GM21737 (cell line): ENCODE measurements at regions not wholly inside any gene's neighbourhood (a gene's known extent, or its start where the extent isn't known, plus 50 kb on each side); places are given as distances from the start of the nearest gene placed in this dataset.

Source experiments
- ATAC-seq: cut with Tn5 transposase; IDR thresholded peaks from one replicate; pipeline ENCODE4 v1.9.1; 2021; ENCODE audit warnings: mild to moderate bottlenecking, moderate library complexity; ENCODE audit not compliant: unreplicated experiment

DNA sequence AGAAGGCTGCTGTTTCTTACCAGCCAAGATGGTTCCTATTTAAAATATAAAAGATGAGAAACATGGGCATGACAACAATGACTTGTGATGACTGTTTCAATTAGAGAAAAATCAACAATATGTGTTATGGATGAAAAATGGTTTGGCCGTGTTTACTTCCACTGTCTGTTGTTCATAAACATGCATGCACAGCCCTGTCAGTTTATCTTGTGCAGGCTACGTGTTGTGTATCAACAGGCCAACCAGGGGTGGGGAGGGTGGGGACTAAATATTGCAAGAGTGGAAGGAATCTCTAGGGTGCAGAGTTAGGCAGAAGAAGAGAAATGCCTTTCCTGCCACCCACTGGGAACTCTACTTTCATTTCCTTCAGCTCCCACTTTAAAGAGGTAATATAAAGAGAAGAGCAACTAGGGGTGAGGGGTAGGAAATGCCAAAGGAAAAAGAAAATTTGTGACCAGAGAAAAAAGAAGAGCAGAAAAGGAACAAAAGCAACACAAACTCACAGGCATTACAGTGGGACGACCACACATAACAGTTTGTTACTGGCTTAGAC is 116.8 kb upstream of the MEIS1 start:
- ATAC-seq = no peak

DNA sequence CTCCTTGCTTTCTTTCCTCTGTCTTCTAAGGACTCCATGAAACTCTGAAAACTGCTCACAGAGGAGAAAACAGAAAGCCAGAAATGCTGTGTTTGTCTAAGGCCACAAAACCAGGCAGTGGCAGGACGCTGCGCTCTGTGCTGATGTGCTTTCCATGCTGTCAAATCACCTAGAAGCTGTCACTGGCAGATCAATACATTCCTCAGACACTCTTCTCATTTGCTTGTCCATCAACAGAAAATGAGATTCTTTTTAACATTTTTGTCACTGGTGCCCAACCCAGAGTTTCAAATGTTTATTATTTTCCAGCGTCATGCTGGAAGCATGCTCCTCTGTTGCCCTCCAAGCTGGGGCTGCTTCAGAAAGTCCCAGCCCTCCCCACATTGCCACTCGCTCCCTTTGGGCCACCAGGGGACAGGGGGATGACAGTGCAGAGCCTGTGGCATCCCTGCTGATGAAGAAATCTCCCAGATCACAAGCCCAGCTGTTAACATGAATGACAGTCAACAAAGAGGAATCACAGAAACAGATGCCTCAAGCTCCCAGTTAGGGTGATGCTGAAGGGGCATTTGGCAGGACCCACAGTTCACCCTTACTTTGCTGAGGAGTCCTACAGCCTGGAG is 117.5 kb upstream of the MEIS1 start:
- ATAC-seq = no peak

DNA sequence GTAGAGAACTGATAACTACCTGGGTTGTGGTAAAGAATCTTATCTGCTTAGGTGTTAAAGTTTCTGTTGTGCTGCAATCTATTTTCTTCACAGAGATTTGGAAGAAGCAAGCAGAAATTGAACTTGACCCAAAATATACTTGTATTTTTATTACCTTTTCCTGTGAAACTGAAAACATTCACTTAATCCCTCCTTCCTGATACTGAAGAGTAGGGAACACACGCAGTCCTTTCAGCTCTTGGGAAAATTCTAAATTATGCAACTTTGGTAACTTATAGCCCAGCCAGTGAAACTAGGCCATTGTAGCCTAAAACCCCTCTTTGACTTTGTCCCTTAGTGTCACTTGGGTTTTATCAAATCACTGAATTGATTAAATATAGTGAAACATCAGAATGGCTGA is 128.4 kb upstream of the MEIS1 start:
- ATAC-seq = no peak

DNA sequence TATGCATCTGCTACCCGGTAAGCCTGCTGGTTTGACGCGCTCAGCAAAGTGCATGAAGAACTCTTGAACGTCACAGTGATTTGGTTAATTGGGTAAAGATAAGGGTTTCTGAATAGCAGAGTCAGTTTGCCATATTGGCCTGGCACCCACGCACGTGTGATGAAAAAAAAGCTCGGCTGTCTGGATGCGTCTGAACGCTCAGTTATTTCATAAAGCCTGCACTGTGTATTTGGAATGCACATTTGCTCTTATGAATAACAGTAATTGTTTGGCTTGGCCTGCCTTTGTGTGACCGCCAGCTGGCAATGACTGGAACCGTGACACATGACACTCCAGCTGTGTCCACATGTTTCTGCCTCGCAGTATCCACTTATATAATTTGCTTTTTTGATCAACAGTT is 129.2 kb upstream of the MEIS1 start:
- ATAC-seq = no peak

DNA sequence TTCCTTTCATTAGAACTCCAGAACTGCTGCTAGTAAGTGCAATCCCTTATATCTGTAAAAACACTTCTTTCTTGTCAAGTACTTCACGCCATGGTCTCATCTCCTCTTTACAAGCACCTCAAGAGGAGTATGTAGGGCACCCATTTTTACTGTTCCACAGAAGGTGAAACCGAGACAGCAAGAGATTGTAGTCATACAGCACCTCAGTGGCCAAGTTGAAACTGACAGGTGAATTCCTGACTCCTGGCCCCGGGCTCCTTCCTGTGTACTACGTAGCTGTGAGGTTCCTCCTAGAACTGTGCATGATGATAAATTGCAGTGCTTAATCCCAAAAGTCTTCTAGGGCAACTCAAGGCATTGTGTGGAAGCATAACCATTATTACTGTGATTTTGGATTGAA is 131.5 kb upstream of the MEIS1 start:
- no peak for ATAC-seq

DNA sequence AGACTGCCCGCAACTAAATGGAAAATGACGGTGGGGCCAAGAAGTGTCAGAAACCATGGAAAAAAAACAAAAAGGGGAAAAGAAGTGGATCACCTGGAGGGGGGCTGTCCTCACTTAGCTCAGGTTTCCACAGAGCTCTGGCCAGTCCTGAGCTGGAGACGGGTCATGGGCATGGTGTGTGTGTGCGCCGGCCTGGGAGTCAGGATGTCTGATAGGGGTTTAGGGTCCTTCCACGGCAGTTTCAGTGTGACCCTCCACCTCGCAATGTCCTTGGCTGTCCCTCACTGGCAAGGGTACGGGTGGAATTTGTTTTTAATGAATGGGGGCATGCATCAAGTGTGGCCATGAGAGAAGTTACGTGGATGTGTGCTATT is 133.2 kb upstream of the MEIS1 start:
- no peak for ATAC-seq

DNA sequence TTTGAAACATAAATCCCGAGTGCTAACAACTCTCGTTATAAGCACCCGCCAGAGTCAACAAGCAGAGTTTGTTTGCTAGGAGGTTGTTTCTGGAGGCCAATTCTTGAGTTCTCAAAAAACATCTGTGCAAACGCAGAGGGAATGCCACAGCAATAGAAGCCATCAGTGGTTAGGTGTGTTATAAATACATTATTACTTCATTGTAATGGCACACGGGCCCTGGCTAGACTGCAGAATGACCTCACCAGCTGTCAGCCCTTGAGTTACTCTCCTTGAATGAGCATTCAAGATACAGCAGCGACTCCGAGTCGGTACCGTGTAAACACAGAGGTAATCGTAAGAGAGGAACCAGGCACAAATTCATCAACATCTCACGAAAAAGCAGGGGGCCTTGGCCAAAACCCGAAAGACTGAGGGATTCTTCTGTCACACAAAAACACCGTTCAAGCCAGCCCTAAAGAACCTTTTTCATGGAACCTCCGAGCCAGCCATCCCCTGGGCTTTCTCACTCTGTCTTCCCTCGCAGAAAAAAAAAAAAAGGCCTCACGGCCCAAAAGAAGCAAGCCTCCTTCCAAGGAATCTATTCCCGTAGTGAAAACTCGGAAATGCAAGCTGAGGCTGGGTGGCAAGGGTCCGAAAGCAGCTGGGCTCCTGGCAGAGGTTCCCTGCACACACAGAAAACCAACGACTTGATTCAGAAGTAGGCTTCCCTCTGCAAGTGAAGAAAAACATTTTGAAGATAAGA is 133.7 kb upstream of the MEIS1 start:
- ATAC-seq = no peak

DNA sequence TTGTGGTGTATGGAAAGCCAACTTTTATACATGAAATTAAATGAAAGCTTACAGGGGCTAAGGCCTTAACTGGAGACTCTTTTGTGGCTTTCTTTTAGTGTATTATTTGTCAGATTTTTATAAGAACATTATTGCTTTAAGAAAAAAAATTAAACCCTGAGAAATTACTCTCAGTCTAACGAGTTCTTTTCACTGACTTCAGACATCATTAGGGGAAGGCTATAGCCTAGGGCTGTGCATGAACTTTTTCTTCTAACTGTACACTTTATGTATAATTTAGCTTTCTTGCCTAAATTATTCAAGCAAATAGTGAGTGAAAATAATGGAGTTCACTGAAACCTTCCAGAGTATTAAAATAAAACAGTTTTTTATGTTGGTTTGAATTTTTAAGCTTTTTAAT is 151.1 kb upstream of the MEIS1 start:
- ATAC-seq = no peak

DNA sequence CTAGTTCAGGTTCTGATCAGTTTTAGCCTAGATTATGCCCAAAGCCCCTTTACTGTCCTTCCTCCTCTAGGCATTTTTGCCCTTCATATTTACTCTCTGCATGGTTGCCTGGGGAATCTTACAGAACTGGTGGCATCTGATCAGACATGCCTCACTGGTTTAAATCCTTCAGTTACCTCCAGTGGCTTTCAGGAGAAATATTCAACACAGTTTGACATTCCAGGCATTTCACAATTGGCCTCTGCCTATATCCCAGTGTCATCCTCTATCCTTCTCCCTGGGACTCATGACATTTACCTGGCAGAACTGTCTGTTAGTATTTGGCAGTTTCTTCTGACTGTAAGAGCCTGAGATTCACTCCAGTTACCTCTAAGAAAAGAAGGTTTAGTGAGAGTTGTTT is 152.9 kb upstream of the MEIS1 start:
- no peak for ATAC-seq

DNA sequence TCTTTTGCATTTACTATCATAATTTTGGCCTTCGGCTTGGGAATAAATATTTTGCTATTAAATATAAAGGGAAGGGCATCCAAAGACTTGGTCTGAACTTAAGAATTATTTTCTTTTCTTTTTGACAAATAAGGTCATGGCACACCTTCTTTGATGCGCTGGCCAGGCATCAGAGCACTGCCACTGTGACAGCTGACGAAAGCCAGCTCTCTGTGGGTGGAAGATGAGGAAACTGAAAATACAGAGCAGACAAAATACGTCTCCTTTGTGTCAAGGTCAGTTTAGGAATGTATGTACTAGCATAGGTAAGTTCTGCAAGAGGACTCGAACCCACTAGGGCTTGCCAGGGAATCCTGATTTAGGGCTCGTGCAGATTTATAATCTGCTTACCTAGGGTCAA is 155.9 kb upstream of the MEIS1 start:
- ATAC-seq = no peak

DNA sequence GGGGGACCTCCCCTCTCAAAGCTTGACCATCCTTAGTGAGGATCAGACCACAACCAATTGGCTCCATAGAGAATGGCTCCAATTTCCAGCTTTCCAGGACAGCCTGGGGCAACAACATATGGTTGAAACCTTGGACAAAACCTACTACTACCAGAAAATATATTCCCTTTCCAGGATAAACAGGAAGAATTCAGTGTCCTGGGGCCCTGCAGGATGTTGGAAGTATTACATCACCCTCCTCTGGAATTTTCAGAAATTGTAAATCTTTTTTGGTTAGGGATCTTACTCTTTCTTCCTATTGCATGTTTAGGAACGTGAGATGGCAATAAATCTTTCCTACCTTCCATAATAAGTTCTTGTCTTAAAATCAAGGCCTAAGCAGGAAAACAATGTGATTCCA is 158.9 kb upstream of the MEIS1 start:
- ATAC-seq = no peak

DNA sequence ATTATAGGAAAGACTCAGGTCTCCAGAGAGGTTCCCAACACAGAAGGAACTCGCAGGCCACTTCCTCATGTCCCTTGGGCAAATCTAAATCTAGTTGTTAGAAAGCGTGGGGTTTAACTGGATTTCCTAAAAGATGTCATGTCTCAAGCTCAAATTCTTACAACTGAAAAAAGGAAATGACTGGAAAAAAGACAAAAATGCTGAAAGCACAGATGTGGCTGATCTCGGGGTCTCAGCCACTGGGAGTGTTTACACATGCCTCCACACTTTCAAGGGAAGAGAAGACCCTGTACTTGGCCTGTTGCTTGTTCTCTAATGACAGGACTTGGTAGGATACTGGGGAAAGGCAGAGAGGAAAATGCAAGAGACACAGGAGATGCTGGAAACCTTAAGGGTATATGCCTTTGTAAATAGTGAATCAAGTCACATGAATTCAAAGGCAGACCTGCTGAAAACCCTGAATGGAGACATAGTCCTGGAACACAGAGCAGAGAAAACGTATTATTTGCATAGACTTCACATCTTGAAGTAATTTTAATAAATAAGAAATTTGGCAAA is 160.9 kb upstream of the MEIS1 start:
- no peak for ATAC-seq

DNA sequence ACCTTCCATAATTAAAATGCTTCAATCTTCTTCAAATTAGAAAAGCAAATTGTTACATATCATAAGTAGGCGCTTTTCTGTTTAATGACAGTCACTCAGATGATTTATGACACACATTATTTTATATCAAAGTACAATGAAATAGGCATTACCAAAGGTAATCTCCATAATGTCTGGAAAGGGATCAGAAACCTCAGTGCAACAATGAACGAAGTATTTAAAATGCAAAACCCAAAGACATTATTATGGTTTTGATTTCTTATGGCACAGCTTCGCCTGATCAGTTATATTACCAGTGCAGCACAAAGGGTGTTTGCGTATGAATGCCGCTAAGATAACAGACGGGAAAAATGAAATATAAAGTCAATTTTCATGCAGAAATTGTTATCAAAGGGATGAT is 162.2 kb upstream of the MEIS1 start:
- no peak for ATAC-seq

DNA sequence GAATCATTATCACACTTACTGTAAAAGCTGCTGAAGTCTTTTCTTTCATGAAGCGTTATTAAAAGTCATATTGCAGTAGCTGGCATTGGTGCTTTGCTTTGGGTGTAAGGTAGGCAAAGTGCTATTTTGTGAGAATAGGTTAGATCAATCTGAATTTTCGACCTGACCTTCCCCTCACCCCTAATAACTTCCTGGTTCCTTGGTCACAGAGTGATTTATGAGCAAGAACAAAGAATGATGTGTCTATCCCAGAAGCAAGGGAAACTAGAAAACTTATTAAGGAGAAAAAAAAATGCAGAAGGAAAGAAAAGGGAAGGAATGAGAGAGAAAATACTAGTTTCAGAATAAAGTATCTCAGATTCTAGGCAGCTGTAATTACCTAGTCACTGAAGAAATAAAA is 163.1 kb upstream of the MEIS1 start:
- no peak for ATAC-seq

DNA sequence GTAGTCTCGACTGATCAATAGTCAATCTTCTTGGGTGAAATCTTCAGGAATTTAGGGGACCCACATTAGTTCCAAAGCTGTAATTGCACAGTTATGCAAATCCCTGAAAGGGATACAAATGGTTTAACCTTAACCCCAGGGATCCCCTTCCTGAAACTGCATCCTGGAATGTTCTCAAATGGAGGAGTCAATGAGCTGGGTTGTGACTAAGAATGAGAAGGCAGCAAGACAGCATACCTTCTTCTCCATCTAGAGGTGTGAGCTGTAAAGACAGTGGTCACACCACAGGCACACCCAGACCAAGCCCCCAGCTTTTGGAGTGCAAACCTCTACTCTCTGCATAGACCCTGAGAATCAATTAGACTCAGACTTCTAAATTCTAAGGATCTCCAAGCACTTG is 164.7 kb upstream of the MEIS1 start:
- no peak for ATAC-seq

DNA sequence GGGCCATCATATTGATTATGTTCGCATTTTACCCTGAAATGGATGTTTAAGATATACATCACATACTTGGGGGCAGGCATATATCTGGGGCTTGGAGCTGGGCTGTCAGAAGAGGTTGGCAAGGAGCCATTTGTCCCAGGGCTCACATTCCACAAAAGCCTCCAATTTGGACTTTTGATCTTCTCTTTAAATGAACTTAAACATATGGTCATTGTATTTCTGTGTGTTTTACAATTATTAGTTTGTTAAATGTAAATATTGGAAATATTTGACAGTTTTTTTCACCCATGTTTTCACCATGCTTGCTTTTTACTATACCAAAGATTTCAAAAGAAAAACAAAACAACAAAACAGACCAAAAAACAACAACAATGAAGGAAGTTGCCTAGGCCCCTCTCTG is 165.8 kb upstream of the MEIS1 start:
- no peak for ATAC-seq

DNA sequence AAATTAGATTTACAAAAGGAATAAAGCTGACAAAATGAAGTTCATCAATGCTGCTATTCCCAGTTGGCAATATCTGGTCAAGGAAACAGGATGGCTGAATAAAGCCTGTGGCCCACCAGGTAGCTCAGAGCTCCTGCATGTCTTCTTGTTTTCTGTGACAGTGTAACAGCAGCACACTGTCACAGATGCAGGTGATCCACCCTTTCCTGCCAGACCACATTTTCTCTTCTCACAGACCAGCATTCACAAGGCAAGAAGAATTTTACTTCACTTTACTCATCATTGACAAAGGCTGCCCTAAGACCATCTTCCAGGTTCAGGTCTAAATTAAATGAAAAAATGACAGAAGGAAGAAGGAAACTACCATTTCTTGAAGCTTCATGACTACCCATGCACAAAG is 166.2 kb upstream of the MEIS1 start:
- no peak for ATAC-seq

DNA sequence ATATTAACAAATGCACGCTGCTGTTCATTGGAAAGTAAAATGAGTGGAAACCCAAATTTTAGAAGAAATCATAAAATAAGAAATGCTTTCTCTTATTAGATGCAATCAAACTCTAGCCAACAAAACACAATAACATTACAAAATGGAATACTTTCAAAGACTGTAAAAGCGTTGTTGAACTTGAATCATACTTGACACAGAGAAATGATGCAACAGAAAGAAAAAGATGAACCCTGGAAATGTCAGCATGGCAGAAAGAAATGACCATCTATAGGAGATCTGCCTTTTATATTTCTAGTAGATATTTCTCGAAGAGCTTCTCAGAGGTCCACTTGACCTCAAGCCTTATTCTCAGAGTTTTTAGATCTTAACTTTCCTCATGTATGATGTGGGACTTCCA is 170.6 kb upstream of the MEIS1 start:
- ATAC-seq = no peak

DNA sequence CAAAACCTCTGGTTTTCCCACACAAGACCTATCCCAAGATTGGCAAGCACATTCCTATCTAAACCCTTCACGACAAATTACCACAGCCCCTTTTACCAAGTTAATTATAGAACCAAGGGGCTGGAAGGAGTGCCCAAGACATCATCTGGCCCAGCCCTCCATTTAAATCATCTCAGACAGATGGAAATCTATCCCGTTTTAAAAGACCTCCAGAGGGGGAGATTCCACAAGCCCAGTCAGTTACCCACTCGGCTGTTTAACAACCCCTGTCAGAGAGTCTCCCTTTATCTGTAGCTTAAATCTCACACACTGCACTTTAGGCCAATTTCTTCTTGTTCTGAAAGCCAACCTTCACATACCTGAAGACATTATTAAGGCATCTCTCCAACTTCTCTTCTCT is 179.1 kb upstream of the MEIS1 start:
- no peak for ATAC-seq

DNA sequence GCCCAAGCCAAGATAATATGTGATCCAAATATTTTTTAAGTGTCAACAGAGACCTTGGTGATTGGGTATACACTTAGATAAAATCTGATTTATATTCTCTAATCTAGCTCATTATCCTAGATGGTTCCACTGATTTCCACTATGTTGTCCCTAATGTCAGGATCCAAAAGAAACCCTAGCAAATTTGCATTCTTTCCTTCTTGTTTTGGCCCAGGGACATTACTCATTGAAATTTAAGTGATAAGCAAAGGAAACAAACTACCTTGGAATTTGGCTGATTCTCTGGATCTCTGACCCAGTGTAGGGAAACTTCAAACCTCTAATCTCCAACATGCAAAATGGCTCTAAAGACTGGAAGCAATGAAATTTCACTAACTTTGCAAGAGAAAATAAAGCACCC is 179.8 kb upstream of the MEIS1 start:
- ATAC-seq = no peak

DNA sequence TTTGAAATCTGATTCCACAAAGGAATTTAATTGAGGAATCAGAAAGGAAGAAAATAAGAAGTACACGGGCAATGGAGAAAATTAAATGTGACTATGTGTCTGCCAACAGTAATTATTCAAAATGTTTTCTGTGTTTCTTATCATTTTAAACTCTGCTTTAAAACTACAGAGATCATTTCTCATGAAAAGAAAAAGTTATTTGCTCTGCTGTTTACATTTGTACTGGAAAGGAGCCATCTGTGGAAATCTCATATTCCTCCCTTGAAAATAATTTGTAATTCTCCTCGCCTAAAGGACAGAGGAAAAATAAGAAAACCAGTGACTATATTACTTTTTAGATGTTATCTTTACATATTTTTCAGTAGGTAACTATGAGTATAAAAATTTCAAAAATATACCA is 181.9 kb upstream of the MEIS1 start:
- no peak for ATAC-seq

DNA sequence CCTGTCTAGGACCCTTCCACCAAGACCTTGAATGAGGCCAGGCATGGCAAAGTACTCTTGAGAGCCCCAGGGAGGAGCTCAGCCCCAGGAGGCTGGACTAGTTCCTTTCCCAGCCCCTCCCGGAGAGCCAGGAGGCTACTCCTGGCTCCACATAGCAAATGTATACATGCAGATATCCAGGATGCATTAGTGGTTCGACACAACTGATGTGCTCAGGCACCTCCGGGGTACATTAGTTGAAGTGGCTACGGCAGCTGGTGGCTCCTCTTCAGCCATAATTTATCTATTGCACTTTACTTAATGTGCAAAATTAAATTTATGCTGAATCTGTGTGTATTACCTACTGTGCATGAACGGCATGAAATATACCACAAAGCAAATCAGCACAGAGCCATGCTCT is 182.8 kb upstream of the MEIS1 start:
- ATAC-seq = no peak
